ENCODE measurements at regions not wholly inside any gene's neighbourhood (a gene's known extent, or its start where the extent isn't known, plus 50 kb on each side); places are given as distances from the start of the nearest gene placed in this dataset.

DNA sequence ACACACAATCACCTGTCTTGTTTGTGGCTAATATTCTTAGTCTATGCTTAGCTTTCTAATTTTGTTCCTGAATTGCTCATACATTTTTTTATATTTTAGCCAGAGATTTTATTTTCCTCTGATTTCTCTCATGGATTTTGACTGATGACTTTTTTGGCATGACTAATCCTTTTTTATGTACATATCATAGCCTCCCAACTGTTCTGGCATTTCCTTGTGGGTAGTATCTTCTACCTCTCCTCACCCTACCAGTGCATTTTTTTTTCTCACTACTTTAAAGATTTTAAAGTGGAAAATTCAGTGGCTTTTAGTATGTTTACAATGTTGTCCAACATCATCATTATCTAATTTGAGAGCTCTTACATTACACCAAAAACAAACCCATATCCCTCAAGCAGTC, 84.4 kb upstream of the TENM4 start:
- DNase-seq (ENCODE audit: low read depth): no peak
- no peak for TF ChIP-seq CTCF (conservative IDR thresholded peaks at IDR 0.05; ENCODE audit: low read length)
- H3K4me3 ChIP-seq (ENCODE audit: low read length): no peak overlapping the region

- no peak overlapping the region for H3K4me3 ChIP-seq (ENCODE audit: low read length)
- no peak for TF ChIP-seq CTCF (conservative IDR thresholded peaks at IDR 0.05; ENCODE audit: low read length)
- no peak for DNase-seq (ENCODE audit: low read depth)
Measured at GRCh38 chr11:79522626-79523025, 81.8 kb upstream of the TENM4 start.

DNA sequence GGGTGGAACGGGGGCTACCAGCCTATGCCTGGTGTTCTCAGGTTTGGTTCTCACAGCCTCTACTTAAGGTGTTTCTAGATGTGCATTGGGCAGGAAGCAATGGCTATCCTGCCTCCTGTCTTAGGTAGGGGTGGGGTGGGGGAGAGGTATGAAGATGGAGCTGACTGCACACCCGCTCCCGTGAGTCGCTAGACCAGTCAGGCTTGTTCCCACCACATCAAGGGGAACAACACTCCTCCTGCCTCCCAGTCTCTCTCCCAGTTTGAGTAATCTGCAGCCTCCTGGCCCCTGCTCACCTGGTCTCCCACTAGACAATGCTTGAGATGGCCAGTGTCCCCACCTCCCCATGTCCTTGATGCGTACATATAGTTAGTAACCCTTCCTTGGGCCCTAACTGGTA, 79.3 kb upstream of the TENM4 start:
- no peak for TF ChIP-seq CTCF (conservative IDR thresholded peaks at IDR 0.05; ENCODE audit: low read length)
- no peak for DNase-seq (ENCODE audit: low read depth)
- H3K4me3 ChIP-seq (ENCODE audit: low read length): no peak overlapping the region

GRCh38 chr11:79515781-79516180, 75.0 kb upstream of the TENM4 start:
- no peak for DNase-seq (ENCODE audit: low read depth)
- TF ChIP-seq CTCF (conservative IDR thresholded peaks at IDR 0.05; ENCODE audit: low read length): no peak
- no peak overlapping the region for H3K4me3 ChIP-seq (ENCODE audit: low read length)

DNA sequence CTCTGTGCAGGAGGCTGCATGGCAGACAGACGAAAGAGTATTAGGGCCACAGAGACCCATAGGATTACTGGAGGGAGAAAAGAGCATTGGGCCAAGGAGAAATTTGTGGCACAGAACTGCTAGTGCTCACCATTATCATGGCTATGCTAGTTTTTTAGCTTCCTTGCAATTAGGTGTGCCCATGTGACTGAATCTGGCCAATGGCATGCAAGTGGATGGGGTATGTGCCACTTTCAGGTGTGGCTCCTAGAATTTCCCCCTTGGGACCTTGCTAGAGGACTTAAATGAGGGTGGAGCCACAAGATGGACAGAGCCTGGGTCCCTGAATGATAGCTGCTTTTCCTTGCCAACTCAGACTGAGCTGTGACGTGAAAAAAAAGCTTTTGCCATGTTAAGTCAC, 73.9 kb upstream of the TENM4 start:
- H3K4me3 ChIP-seq (ENCODE audit: low read length): no peak overlapping the region
- no peak for DNase-seq (ENCODE audit: low read depth)
- no peak for TF ChIP-seq CTCF (conservative IDR thresholded peaks at IDR 0.05; ENCODE audit: low read length)

DNA sequence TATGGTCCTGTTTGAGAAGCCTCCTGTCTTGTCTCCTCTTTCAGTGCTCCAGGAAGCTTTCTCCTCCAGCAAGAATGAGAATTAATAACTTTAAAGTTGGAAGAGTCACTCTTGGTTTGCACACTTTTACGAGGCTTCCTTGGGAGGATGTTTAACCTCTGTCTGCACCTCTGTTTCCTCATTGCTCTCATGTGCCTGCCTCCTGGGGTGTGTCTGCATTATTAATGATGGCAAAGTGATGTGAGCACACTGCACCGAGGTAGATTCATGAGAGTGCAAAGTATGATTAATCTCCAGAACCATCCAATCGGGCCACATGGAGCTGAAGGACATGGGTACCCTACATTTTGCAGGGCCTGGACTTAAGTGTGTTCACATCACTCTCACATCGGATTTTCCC, 73.5 kb upstream of the TENM4 start:
- no peak overlapping the region for H3K4me3 ChIP-seq (ENCODE audit: low read length)
- DNase-seq (ENCODE audit: low read depth): no peak
- no peak for TF ChIP-seq CTCF (conservative IDR thresholded peaks at IDR 0.05; ENCODE audit: low read length)

GRCh38 chr11:79512706-79513469, 72.1 kb upstream of the TENM4 start:
- no peak overlapping the region for H3K4me3 ChIP-seq (ENCODE audit: low read length)
- TF ChIP-seq CTCF (conservative IDR thresholded peaks at IDR 0.05; ENCODE audit: low read length): no peak
- no peak for DNase-seq (ENCODE audit: low read depth)
